Caco-2 (cell line): ENCODE measurements at regions not wholly inside any gene's neighbourhood (a gene's known extent, or its start where the extent isn't known, plus 50 kb on each side); places are given as distances from the start of the nearest gene placed in this dataset.

Source experiments
- BruUV-seq: library from RNA; stranded (reverse); fragments of 400-500 nt; replicated peaks from 2 replicates; lab custom pipeline; 2021; lab: Mats Ljungman, UMichigan
- CTCF ChIA-PET: fragments of 300-600 bp; sonication (Branson Sonifier 250); formaldehyde crosslinking; loops from one replicate; lab custom pipeline; 2022; ENCODE audit warnings: antibody characterized with exemption; lab: Charles Lee
- POLR2A ChIA-PET: fragments of 300-600 bp; sonication (Branson Sonifier 250); formaldehyde crosslinking; loops from one replicate; lab custom pipeline; 2022; ENCODE audit warnings: antibody characterized with exemption; lab: Charles Lee
- DNase-seq, 2 experiments: peaks; one replicate each; pipeline versions ENCODE4 v3.0.0 to v3.0.0-alpha.2; 2020 to 2022
- H3K27me3 ChIP-seq: replicated peaks from 2 replicates; pipeline ENCODE4 v1.6.0; 2011; ENCODE audit warnings: low read length; ENCODE audit not compliant: control insufficient read depth, insufficient read depth
- H3K36me3 ChIP-seq: 2 replicates; pipeline ENCODE4 v1.5.1; 2011; ENCODE audit warnings: low read length; ENCODE audit not compliant: control insufficient read depth, insufficient read depth
- H3K4me1 ChIP-seq: fragments of 250-450 bp; sonication (Bioruptor Pico); 2 replicates; pipeline ENCODE4 v1.5.1; 2020; ENCODE audit warnings: mild to moderate bottlenecking
- H3K4me3 ChIP-seq: 2 replicates; pipeline ENCODE4 v1.5.1; 2011; ENCODE audit warnings: low read depth, mild to moderate bottlenecking, control low read depth, low read length
- H3K9me3 ChIP-seq: fragments of 250-450 bp; sonication (Bioruptor Pico); 2 replicates; pipeline ENCODE4 v1.5.1; 2020; ENCODE audit warnings: mild to moderate bottlenecking, moderate library complexity
- H3K27ac Mint-ChIP-seq: one replicate; pipeline ENCODE4 v1.8.0; 2022; ENCODE audit warnings: mixed read lengths; ENCODE audit not compliant: unreplicated experiment
- H3K27me3 Mint-ChIP-seq: one replicate; pipeline ENCODE4 v1.8.0; 2022; ENCODE audit warnings: mixed read lengths; ENCODE audit not compliant: insufficient read depth, unreplicated experiment
- H3K36me3 Mint-ChIP-seq: one replicate; pipeline ENCODE4 v1.8.0; 2022; ENCODE audit warnings: mild to moderate bottlenecking, mixed read lengths; ENCODE audit not compliant: insufficient read depth, unreplicated experiment
- H3K4me1 Mint-ChIP-seq: one replicate; pipeline ENCODE4 v1.8.0; 2022; ENCODE audit warnings: low read depth, mixed read lengths; ENCODE audit not compliant: unreplicated experiment
- H3K4me3 Mint-ChIP-seq: one replicate; pipeline ENCODE4 v1.8.0; 2022; ENCODE audit warnings: mild to moderate bottlenecking, moderate library complexity, mixed read lengths; ENCODE audit not compliant: unreplicated experiment
- H3K9me3 Mint-ChIP-seq: one replicate; pipeline ENCODE4 v1.8.0; 2022; ENCODE audit warnings: mixed read lengths; ENCODE audit not compliant: unreplicated experiment
- CTCF ChIP-seq, 2 experiments: fragments of 200-600 bp in 1 of 2; IDR thresholded peaks; 1 replicate in 1 of 2; 2 replicates in 1 of 2; pipeline versions ENCODE4 v1.5.1 to v1.8.0; 2011 to 2022; ENCODE audit warnings: antibody characterized with exemption in 1 of 2, control low read depth in 1 of 2, inconsistent platforms in 1 of 2, low read depth in 1 of 2, low read length in 1 of 2, mild to moderate bottlenecking in 1 of 2, moderate library complexity in 1 of 2; ENCODE audit not compliant: insufficient read depth in 1 of 2, severe bottlenecking in 1 of 2, unreplicated experiment in 1 of 2
- intact Hi-C: fragments of 100-400 bp; cut with micrococcal nuclease; formaldehyde crosslinking; loops from one replicate; pipeline ENCODE4 v1.10.0; 2022; ENCODE audit not compliant: unreplicated experiment

- no TSS peak for BruUV-seq
- no peak for TF ChIP-seq CTCF (IDR thresholded peaks at IDR 0.05; ENCODE audit: insufficient read depth in 1 of 2, low read depth in 1 of 2, low read length in 1 of 2, severe bottlenecking in 1 of 2, unreplicated experiment in 1 of 2)
- Histone ChIP-seq H3K4me1 (no peaks in the 10 kb centered on the region), H3K4me3 (no peak overlapping the region), H3K9me3 (no peaks in the 10 kb centered on the region), H3K27me3 (no peaks in the 10 kb centered on the region), H3K36me3 (no peaks in the 10 kb centered on the region)
- intact Hi-C loops: no loop called here
- ChIA-PET CTCF (no interaction called here), POLR2A (no interaction called here)
- Mint-ChIP-seq H3K27ac (no peak overlapping the region), H3K4me3 (no peak overlapping the region), H3K27me3 (no peaks in the 10 kb centered on the region), H3K36me3 (no peaks in the 10 kb centered on the region), H3K4me1 (no peaks in the 10 kb centered on the region), H3K9me3 (peaks cover 6% of the 10 kb centered on the region)
- no peak for DNase-seq
Observed at GRCh38 chr13:50561739-50562138, 281.8 kb downstream of the DLEU7 start.

GRCh38 chr13:50566646-50567045, 276.8 kb downstream of the DLEU7 start:
- POLR2A ChIA-PET: no interaction called here
- no TSS peak for BruUV-seq
- no peak overlapping the region for H3K27ac Mint-ChIP-seq

GRCh38 chr13:50572129-50572528, 271.4 kb downstream of the DLEU7 start:
- no peaks in the 10 kb centered on the region for H3K9me3 ChIP-seq
- Mint-ChIP-seq H3K4me3 (no peak overlapping the region), H3K4me1 (no peaks in the 10 kb centered on the region), H3K27ac (no peak overlapping the region), H3K9me3 (peaks cover 6% of the 10 kb centered on the region), H3K27me3 (no peaks in the 10 kb centered on the region), H3K36me3 (no peaks in the 10 kb centered on the region)
- no peaks in the 10 kb centered on the region for H3K4me1 ChIP-seq
- H3K36me3 ChIP-seq: no peaks in the 10 kb centered on the region
- intact Hi-C loops: no loop called here
- H3K27me3 ChIP-seq: no peaks in the 10 kb centered on the region
- H3K4me3 ChIP-seq: no peak overlapping the region
- TF ChIP-seq CTCF (IDR thresholded peaks at IDR 0.05; ENCODE audit: insufficient read depth in 1 of 2, low read depth in 1 of 2, low read length in 1 of 2, severe bottlenecking in 1 of 2, unreplicated experiment in 1 of 2): no peak
- ChIA-PET CTCF (no interaction called here), POLR2A (no interaction called here)
- no TSS peak for BruUV-seq
- DNase-seq: no peak

More at GRCh38 chr13:50566646-50567045, 276.8 kb downstream of the DLEU7 start:
- H3K4me3 ChIP-seq: no peak overlapping the region
- no peaks in the 10 kb centered on the region for H3K4me1 ChIP-seq
- no peaks in the 10 kb centered on the region for H3K27me3 ChIP-seq
- no peak for DNase-seq
- Mint-ChIP-seq H3K27me3 (no peaks in the 10 kb centered on the region), H3K4me1 (no peaks in the 10 kb centered on the region), H3K36me3 (no peaks in the 10 kb centered on the region), H3K4me3 (no peak overlapping the region), H3K9me3 (peaks cover 16% of the 10 kb centered on the region)
- H3K9me3 ChIP-seq: no peaks in the 10 kb centered on the region
- H3K36me3 ChIP-seq: no peaks in the 10 kb centered on the region
- no peak for TF ChIP-seq CTCF (IDR thresholded peaks at IDR 0.05; ENCODE audit: insufficient read depth in 1 of 2, low read depth in 1 of 2, low read length in 1 of 2, severe bottlenecking in 1 of 2, unreplicated experiment in 1 of 2)
- intact Hi-C loops: no loop called here
- CTCF ChIA-PET: no interaction called here
